ENCODE measurements at regions not wholly inside any gene's neighbourhood (a gene's known extent, or its start where the extent isn't known, plus 50 kb on each side); places are given as distances from the start of the nearest gene placed in this dataset.

DNA sequence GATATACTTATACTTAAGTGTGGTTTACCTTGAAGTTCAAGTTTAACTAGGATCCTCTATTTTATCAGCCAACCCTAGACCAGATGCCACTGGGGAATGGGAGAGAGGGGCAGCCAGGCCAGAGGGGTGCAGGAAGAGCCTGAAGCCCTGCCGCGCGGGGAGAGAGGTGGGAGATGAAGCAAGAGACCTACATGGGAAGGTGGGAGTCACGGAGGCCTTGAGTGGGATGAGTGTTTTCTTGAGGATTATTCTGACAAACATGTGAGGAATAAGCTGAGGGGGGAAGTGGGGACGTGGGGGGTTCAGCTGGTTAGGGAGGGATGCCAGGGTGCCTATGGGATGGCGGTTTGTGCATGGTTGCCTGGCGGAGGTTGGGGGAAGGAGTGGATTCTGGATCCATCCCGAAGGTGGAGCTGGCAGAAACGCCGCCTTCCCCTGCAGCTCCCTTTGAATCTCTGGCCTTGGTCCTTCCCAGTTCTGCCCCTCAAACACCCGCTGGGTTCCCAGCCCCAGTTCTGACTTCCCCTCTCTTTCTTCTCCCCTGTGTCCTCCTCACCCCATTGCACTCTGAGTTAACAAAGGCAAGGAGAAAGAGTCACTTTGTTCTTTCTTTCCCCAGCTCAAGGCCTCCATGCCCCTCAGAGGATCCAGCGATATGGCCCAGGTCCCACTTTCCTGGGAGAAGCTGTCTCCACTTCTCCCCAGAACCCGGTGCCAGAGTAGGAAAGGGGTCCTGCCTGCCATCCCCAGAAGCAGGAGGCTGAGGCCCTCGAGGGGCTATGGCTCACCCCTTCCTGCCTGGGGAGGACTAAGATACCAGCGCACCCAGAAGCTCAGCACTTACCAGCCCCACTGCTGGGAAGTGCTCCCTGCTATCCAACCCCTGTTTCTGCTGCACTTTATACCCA lies 274.2 kb downstream of the UACA start:
- no peak overlapping the region for H3K4me3 ChIP-seq (ENCODE audit: low read depth, low read length)
- H3K27me3 ChIP-seq (ENCODE audit: control insufficient read depth, insufficient read depth, low read length): no peaks in the 10 kb centered on the region
- TF ChIP-seq, protein P1, sequence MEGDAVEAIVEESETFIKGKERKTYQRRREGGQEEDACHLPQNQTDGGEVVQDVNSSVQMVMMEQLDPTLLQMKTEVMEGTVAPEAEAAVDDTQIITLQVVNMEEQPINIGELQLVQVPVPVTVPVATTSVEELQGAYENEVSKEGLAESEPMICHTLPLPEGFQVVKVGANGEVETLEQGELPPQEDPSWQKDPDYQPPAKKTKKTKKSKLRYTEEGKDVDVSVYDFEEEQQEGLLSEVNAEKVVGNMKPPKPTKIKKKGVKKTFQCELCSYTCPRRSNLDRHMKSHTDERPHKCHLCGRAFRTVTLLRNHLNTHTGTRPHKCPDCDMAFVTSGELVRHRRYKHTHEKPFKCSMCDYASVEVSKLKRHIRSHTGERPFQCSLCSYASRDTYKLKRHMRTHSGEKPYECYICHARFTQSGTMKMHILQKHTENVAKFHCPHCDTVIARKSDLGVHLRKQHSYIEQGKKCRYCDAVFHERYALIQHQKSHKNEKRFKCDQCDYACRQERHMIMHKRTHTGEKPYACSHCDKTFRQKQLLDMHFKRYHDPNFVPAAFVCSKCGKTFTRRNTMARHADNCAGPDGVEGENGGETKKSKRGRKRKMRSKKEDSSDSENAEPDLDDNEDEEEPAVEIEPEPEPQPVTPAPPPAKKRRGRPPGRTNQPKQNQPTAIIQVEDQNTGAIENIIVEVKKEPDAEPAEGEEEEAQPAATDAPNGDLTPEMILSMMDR (IDR thresholded peaks at IDR 0.05; ENCODE audit: insufficient read depth, low read length, poor library complexity, severe bottlenecking): no peak
- no peaks in the 10 kb centered on the region for H3K36me3 ChIP-seq (ENCODE audit: control insufficient read depth, insufficient read depth, low read length)
- no peak for DNase-seq (ENCODE audit: low read depth)

DNA sequence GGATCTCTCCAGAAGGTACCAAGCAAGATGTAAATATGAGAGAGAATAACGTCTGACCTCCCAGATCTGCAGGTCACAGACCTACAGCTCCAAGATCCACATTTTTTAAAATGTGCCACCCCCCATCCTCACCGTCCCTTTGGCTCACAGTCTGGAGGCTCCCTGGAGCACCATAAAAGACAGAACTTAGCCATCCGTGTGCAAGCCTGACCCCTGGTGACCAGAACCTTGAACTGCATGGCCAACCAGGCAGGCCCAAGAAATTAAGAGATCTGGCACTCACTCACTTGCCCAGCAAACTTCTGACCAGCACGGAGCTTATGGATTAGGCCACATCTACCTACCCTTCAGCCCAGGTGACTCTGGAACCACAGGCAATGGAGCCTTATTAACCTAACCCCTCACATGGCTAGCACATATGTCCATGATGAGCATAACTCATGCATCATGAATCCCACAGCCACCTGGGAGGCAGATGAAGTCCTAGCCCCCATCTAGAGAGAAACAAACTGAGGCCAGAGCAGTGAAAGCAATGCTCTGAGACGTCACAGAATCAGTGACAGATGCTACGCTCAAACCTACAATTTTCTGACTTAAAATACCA lies 275.3 kb downstream of the UACA start:
- H3K36me3 ChIP-seq (ENCODE audit: control insufficient read depth, insufficient read depth, low read length): no peaks in the 10 kb centered on the region
- no peak for DNase-seq (ENCODE audit: low read depth)
- TF ChIP-seq, protein P1 (IDR thresholded peaks at IDR 0.05; ENCODE audit: insufficient read depth, low read length, poor library complexity, severe bottlenecking): peak; percentile 91
- H3K4me3 ChIP-seq (ENCODE audit: low read depth, low read length): no peak overlapping the region
- peaks cover under 1% of the 10 kb centered on the region for H3K27me3 ChIP-seq (ENCODE audit: control insufficient read depth, insufficient read depth, low read length)

DNA sequence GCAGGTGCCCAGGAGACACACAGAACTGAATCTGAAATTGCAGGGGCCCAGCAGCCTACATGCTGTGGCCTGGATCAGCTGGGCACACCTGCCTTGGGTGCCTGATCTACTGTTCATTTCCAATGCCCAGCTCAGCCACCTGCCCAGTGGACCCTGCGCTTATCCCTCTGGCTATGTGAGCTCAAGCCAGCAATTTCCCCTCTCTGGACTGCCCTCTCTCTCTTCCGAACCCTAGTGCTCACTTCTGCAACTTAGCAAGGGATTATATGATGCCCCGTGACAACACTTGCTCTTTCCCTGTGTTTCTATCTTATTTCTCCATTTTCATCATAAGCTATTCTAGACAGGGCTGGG lies 276.0 kb downstream of the UACA start:
- H3K36me3 ChIP-seq (ENCODE audit: control insufficient read depth, insufficient read depth, low read length): no peaks in the 10 kb centered on the region
- TF ChIP-seq, protein P1 (IDR thresholded peaks at IDR 0.05; ENCODE audit: insufficient read depth, low read length, poor library complexity, severe bottlenecking): no peak
- no peak for DNase-seq (ENCODE audit: low read depth)
- peaks cover 2% of the 10 kb centered on the region for H3K27me3 ChIP-seq (ENCODE audit: control insufficient read depth, insufficient read depth, low read length)
- H3K4me3 ChIP-seq (ENCODE audit: low read depth, low read length): no peak overlapping the region

DNA sequence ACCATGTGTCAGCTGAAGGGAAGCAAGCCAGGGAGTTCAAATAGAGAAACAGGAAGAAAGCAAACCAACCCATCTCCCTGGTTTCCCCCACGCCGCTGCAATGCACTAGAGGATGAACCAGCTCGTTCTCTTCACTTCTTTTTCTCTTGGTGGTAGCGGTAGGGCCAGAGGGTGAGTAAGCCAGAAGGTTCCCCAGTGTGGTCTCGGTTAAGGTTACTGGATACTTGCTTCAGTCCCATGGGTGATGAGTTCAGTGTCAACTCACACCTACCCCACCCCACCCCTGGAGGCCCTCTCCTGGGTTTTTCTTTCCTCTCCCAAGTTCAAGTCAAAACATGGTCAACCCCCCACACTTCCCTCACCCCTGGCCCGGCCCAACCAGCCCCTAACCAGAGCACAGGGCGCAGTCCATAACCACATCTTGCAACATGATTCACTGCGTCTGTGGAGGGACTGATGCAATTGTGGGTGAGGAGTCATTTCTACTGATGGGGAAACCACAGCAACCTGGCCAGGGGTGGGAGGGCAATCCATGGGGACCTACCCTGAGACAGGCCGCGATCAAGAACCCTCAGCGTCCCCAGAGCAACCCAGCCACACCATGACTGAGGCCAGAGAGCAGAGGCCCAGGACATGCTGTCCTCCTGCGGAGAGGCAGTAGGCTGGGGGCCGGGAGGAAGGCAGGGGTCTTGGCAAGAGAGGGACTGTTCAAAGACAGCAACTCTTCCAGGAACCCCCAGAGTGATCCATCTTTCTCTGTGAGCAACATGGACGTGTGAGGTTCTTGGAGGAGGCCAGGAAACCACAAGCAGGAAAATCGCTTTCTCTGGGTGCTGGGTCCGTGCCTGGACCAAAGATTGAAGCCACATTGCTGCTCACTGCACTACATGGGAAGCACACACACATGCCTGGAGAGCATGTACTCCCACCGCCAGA lies 276.6 kb downstream of the UACA start:
- H3K36me3 ChIP-seq (ENCODE audit: control insufficient read depth, insufficient read depth, low read length): no peaks in the 10 kb centered on the region
- no peak overlapping the region for H3K4me3 ChIP-seq (ENCODE audit: low read depth, low read length)
- TF ChIP-seq, protein P1 (IDR thresholded peaks at IDR 0.05; ENCODE audit: insufficient read depth, low read length, poor library complexity, severe bottlenecking): no peak
- peaks cover 2% of the 10 kb centered on the region for H3K27me3 ChIP-seq (ENCODE audit: control insufficient read depth, insufficient read depth, low read length)
- DNase-seq (ENCODE audit: low read depth): no peak

DNA sequence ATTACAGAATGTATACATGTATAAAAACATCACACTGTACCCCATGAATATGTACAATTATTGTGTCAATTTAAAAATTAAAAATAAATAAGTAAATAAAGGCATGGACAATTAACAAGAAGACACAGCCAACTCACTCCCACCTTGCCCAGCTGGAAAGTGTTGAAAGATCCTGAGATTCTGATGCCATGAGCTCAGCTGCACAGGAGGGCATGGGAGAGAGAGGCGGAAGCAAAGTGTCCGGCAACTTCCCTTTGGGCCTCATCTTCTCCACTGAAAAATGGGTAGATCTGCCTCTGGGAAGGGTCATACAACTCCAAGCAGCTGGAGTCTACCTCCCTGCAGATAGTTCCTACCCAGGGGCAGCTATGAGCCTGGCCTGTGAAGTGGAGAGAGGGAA lies 277.3 kb downstream of the UACA start:
- no peak for DNase-seq (ENCODE audit: low read depth)
- H3K4me3 ChIP-seq (ENCODE audit: low read depth, low read length): no peak overlapping the region
- peaks cover 2% of the 10 kb centered on the region for H3K27me3 ChIP-seq (ENCODE audit: control insufficient read depth, insufficient read depth, low read length)
- H3K36me3 ChIP-seq (ENCODE audit: control insufficient read depth, insufficient read depth, low read length): no peaks in the 10 kb centered on the region
- TF ChIP-seq, protein P1 (IDR thresholded peaks at IDR 0.05; ENCODE audit: insufficient read depth, low read length, poor library complexity, severe bottlenecking): no peak
